GM12878 (cell line): ENCODE measurements at regions not wholly inside any gene's neighbourhood (a gene's known extent, or its start where the extent isn't known, plus 50 kb on each side); places are given as distances from the start of the nearest gene placed in this dataset.

ENCODE experiments used
- ATAC-seq: fragments of 200-7000 bp; cut with Tn5 transposase; 3 replicates; pipeline ENCODE4 v1.9.1; 2020; ENCODE audit warnings: mild to moderate bottlenecking, moderate library complexity
- BruUV-seq: library from RNA; stranded (reverse); fragments of 400-500 nt; replicated peaks from 2 replicates; lab custom pipeline; 2021; lab: Mats Ljungman, UMichigan
- CTCF ChIA-PET: fragments of 300-600 bp; sonication (Branson Sonifier 250); formaldehyde crosslinking; extraction: SDS; loops from one replicate; lab custom pipeline; 2021; ENCODE audit warnings: inconsistent platforms; lab: Yijun Ruan, JAX
- POLR2A ChIA-PET: fragments of 350-600 bp; formaldehyde crosslinking; extraction: SDS; loops from one replicate; lab custom pipeline; 2021; ENCODE audit warnings: inconsistent platforms; lab: Charles Lee
- RAD21 ChIA-PET: fragments of 300-600 bp; sonication (Branson Sonifier 250); formaldehyde crosslinking; loops from one replicate; lab custom pipeline; 2023; ENCODE audit warnings: antibody characterized with exemption; ENCODE audit not compliant: unreplicated experiment; lab: Charles Lee
- SMC1A ChIA-PET: fragments of 300-600 bp; sonication (Branson Sonifier 250); formaldehyde crosslinking; loops from one replicate; lab custom pipeline; 2023; ENCODE audit not compliant: unreplicated experiment, uncharacterized antibody; lab: Charles Lee
- DNase-seq: peaks from one replicate; pipeline ENCODE4 v3.0.0-alpha.2; 2011; ENCODE audit warnings: low read depth, low spot score
- FAIRE-seq: peaks from 3 replicates; lab custom pipeline; 2011; peaks lifted over from hg19 to GRCh38; lab: Jason Lieb, UNC
- H2AFZ ChIP-seq: 2 replicates; pipeline ENCODE4 v1.6.0; 2011; ENCODE audit warnings: low read depth, low read length, control low read depth; ENCODE audit not compliant: control insufficient read depth
- H3K27ac ChIP-seq: 2 replicates; pipeline ENCODE4 v1.5.1; 2011; ENCODE audit warnings: control low read depth; ENCODE audit not compliant: control insufficient read depth, insufficient read depth
- H3K27me3 ChIP-seq, 2 experiments: replicated peaks in 1 of 2; 2 replicates each; pipeline versions ENCODE4 v1.6.0 to v1.6.1; 2011; ENCODE audit warnings: low read length in 1 of 2; ENCODE audit not compliant: control insufficient read depth in 2 of 2, insufficient read depth in 2 of 2
- H3K36me3 ChIP-seq, 2 experiments: 2 replicates each; pipeline ENCODE4 v1.5.1; 2011; ENCODE audit warnings: low read length in 1 of 2; ENCODE audit not compliant: control insufficient read depth in 2 of 2, insufficient read depth in 2 of 2
- H3K4me1 ChIP-seq: 2 replicates; pipeline ENCODE4 v1.6.1; 2011; ENCODE audit warnings: mild to moderate bottlenecking, low read length, moderate library complexity, mixed read lengths; ENCODE audit not compliant: control insufficient read depth, insufficient read depth
- H3K4me2 ChIP-seq: 2 replicates; pipeline ENCODE4 v1.6.0; 2011; ENCODE audit warnings: control low read depth; ENCODE audit not compliant: control insufficient read depth, insufficient read depth
- H3K4me3 ChIP-seq: fragments of 200-600 bp; sonication (generic); 2 replicates; pipeline ENCODE4 v1.5.1; 2016
- H3K79me2 ChIP-seq: 2 replicates; pipeline ENCODE4 v1.6.0; 2011; ENCODE audit warnings: low read length; ENCODE audit not compliant: control insufficient read depth, insufficient read depth
- H3K9ac ChIP-seq: 2 replicates; pipeline ENCODE4 v1.8.0; 2011; ENCODE audit warnings: low read length, control low read depth, mixed read lengths; ENCODE audit not compliant: control insufficient read depth, insufficient read depth
- H3K9me3 ChIP-seq: replicated peaks from 3 replicates; pipeline ENCODE4 v1.5.1; 2011; ENCODE audit warnings: mild to moderate bottlenecking, low read length; ENCODE audit not compliant: control insufficient read depth, insufficient read depth
- H4K20me1 ChIP-seq: 2 replicates; pipeline ENCODE4 v1.6.0; 2011; ENCODE audit not compliant: control insufficient read depth, insufficient read depth
- ATF3 ChIP-seq: IDR thresholded peaks from 2 replicates; pipeline ENCODE4 v1.6.1; 2011; ENCODE audit warnings: low read depth, mild to moderate bottlenecking, low read length, moderate library complexity, borderline replicate concordance; ENCODE audit errors: extremely low read depth
- BCLAF1 ChIP-seq: fragments of 450-650 bp; IDR thresholded peaks from 2 replicates; pipeline ENCODE4 v1.6.1; 2017; ENCODE audit warnings: antibody characterized with exemption, mild to moderate bottlenecking, moderate library complexity
- BMI1 ChIP-seq: fragments of 450-650 bp; IDR thresholded peaks from 2 replicates; pipeline ENCODE4 v1.6.1; 2016; ENCODE audit warnings: mild to moderate bottlenecking, moderate library complexity, borderline replicate concordance
- CHD2 ChIP-seq: IDR thresholded peaks from 2 replicates; pipeline ENCODE4 v1.6.1; 2011; ENCODE audit warnings: low read depth, low read length, improper control_type of control experiment, borderline replicate concordance
- DPF2 ChIP-seq: fragments of 450-650 bp; IDR thresholded peaks from 2 replicates; pipeline ENCODE4 v1.6.1; 2017; ENCODE audit warnings: mild to moderate bottlenecking
- IRF4 ChIP-seq: IDR thresholded peaks from 2 replicates; pipeline ENCODE4 v1.6.1; 2011; ENCODE audit warnings: low read depth, low read length
- IRF5 ChIP-seq: fragments of 450-650 bp; IDR thresholded peaks from 2 replicates; pipeline ENCODE4 v1.6.1; 2017; ENCODE audit warnings: borderline replicate concordance
- MYB ChIP-seq: fragments of 150-350 bp; IDR thresholded peaks from 2 replicates; pipeline ENCODE4 v1.6.1; 2014; ENCODE audit warnings: mild to moderate bottlenecking, low read depth, low read length, borderline replicate concordance
- NFYA ChIP-seq: IDR thresholded peaks from 2 replicates; pipeline ENCODE4 v1.6.1; 2011; ENCODE audit warnings: low read depth, mild to moderate bottlenecking, low read length, improper control_type of control experiment, borderline replicate concordance
- NR2F1 ChIP-seq: fragments of 450-650 bp; conservative IDR thresholded peaks from 2 replicates; pipeline ENCODE4 v1.6.1; 2017; ENCODE audit warnings: mild to moderate bottlenecking
- PRDM15 ChIP-seq: fragments of 450-650 bp; formaldehyde crosslinking; IDR thresholded peaks from 2 replicates; pipeline ENCODE4 v1.4.0; 2020; ENCODE audit warnings: mild to moderate bottlenecking, moderate library complexity
- SMAD1 ChIP-seq: fragments of 450-650 bp; IDR thresholded peaks from 2 replicates; pipeline ENCODE4 v1.6.1; 2018; ENCODE audit warnings: mild to moderate bottlenecking, low read depth; ENCODE audit not compliant: partially characterized antibody
- SMARCA5 ChIP-seq: fragments of 450-650 bp; IDR thresholded peaks from 2 replicates; pipeline ENCODE4 v1.6.1; 2017; ENCODE audit warnings: mild to moderate bottlenecking
- SREBF1 ChIP-seq: IDR thresholded peaks from 2 replicates; pipeline ENCODE4 v1.6.1; 2012; ENCODE audit warnings: mild to moderate bottlenecking, low read length
- SUPT20H ChIP-seq: IDR thresholded peaks from 2 replicates; pipeline ENCODE4 v1.6.1; 2011; ENCODE audit warnings: low read depth, mild to moderate bottlenecking, low read length, moderate library complexity, borderline replicate concordance; ENCODE audit not compliant: control insufficient read depth
- TCF12 ChIP-seq: IDR thresholded peaks from 2 replicates; pipeline ENCODE4 v1.6.1; 2011; ENCODE audit warnings: low read depth, mild to moderate bottlenecking, low read length
- WRNIP1 ChIP-seq: IDR thresholded peaks from 2 replicates; pipeline ENCODE4 v1.6.1; 2011; ENCODE audit warnings: low read depth, low read length, improper control_type of control experiment, borderline replicate concordance
- WGBS: methylation state at CpG from one replicate; pipeline ENCODE4 v1.1.6; 2016; ENCODE audit warnings: low lambda C conversion rate; ENCODE audit not compliant: insufficient replicate concordance, insufficient coverage; ENCODE audit errors: missing lambda C conversion rate; 5-methylcytosine and 5-hydroxymethylcytosine counted together
- in situ Hi-C: fragments of 300-500 bp; cut with MboI; formaldehyde crosslinking; loops from 9 replicates; pipeline ENCODE4 v1.14.3; 2018; ENCODE audit warnings: mixed read lengths
- intact Hi-C: fragments of 100-400 bp; cut with micrococcal nuclease; formaldehyde crosslinking; loops from one replicate; pipeline ENCODE4 v1.14.2; 2022; ENCODE audit not compliant: unreplicated experiment

GRCh38 chr7:125878988-125879387, 949.4 kb upstream of the POT1 start:
- no peak overlapping the region for H3K4me2 ChIP-seq
- H4K20me1 ChIP-seq: no peaks in the 10 kb centered on the region
- DNase-seq: no peak
- no peak overlapping the region for H3K27ac ChIP-seq
- 46% methylated on average over 6 of the region's 6 CpGs for WGBS
- H3K9me3 ChIP-seq: no peaks in the 10 kb centered on the region
- H2AFZ ChIP-seq: no peak overlapping the region
- H3K4me1 ChIP-seq: no peaks in the 10 kb centered on the region
- CTCF ChIA-PET: no interaction called here
- intact Hi-C loops: no loop called here
- in situ Hi-C loops: no loop called here
- no peak overlapping the region for H3K9ac ChIP-seq
- ATAC-seq: no peak
- BruUV-seq: no TSS peak
- H3K36me3 ChIP-seq: no peaks in the 10 kb centered on the region
- no peak overlapping the region for H3K4me3 ChIP-seq
- POLR2A ChIA-PET: no interaction called here
- H3K79me2 ChIP-seq: no peaks in the 10 kb centered on the region
- FAIRE-seq: no peak
- TF ChIP-seq SREBF1 (no peak), DPF2 (no peak), NR2F1 (no peak), MYB (no peak), IRF5 (no peak), ATF3 (no peak), PRDM15 (CRISPR knock-in tag) (no peak), WRNIP1 (no peak), CHD2 (no peak), NFYA (no peak), TCF12 (no peak), BCLAF1 (no peak), BMI1 (no peak), SUPT20H (no peak), SMAD1 (no peak), IRF4 (no peak), SMARCA5 (no peak)
- RAD21 ChIA-PET: no interaction called here
- SMC1A ChIA-PET: interaction anchor here (0.6 kb wide), 1 partner anchor 55 kb away, joined by 3 read pairs; no protein-coding TSS in a partner anchor
- H3K27me3 ChIP-seq: no peaks in the 10 kb centered on the region
